ENCODE measurements at regions not wholly inside any gene's neighbourhood (a gene's known extent, or its start where the extent isn't known, plus 50 kb on each side); places are given as distances from the start of the nearest gene placed in this dataset.

DNA sequence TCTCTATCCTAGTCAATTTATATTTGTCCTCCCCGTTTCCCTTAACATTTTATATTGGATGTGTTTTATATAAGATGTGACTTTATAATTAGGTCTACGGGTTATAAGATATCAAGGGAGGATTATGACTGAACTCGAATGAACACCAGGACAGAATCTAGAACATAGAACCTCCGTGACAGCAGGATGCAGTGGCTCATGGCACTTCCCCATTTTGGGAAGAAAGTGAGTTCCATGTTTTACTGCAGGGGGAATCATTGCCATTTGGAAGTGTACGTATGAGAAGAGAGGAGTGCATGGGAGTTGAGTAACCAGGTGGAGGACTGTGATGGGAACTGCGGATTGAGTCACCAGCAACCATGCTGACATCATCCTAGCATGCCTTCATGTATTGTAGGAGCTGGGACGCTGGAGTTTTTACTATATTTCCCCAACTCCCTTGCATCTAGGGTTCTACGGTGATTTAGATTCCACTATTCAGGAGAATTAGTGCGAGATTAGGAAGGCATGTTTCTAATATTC, 56.1 kb upstream of the FOXC1 start:
- DNase-seq, result peak; percentile 7 to 11

DNA sequence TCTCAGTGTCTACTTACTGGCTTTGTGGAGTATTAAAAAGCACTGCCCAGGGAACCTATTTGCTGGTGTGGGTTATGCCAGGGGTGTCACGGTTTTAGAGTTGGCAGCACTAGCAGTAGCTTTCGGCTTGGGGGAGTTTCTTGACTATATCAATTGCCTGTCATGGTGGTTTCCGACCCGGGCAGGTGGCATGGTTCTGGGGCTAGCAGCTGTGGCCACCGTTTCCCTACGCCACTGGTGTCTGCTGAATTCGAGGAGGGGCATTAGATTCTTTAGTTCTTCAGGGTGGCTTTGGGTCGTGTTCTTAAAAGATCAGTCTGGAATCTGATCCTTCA, 55.6 kb upstream of the FOXC1 start:
- no peak for DNase-seq

DNA sequence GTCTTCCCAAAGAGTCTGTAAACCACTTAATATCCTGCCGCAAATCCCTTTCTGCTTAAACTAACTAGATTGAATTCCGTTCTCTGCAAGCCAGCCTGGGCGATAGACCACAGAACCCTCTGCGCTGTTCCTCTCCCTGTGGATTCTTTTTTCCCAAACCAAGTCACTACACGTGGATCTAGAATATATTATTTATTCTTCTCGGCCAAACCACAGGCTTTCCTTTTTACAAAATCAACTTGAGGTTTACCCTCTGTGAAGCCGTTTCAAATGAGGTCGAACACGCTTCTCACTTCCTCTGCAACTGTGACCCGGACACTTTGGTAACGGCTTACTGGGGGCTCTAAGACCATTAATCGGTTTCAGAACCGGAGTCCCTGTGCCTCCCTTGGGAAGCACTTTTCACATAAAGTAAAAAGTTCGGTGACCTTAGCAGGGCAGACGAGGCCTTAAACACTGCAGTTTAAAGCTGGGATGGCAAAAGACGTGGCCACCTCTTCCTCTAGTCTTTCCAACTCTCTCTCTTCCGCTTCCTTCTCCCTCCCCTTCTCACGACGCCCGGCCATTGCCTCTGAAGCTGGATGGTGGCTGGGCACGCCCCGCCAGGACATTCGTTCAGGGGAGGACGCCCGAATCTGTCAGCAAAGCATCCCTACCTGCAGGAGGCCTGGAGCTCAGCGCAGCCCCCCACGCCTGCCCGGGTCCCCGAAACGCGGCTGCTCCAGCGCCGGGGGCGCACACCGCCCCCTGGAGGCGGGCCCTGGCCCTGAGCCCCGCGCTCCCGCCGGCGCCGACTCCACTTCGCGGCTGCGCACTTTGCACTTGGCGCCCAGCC, 55.0 kb upstream of the FOXC1 start:
- peak; percentile 55 to 68 for DNase-seq

DNA sequence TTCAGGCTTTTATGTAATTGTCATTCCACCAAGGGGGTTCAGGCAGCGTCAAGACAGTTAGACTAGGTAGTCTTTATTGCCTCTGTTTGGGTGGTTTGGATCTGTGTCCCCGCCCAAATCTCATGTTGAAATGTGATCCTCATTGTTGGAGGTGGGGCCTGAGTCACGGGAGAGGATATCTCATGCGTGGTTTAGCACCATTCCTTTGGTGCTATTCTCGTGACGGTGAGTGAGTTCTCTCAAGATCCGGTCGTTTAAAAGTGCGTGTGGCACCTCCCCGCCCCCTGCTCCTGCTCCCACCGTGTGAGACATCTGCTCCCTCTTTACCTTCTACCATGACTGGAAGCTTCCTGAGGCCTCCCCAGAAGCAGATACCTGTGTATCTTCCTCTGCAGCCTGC, 51.3 kb upstream of the FOXC1 start:
- no peak for DNase-seq
